Activated T-helper 17 cell treated with anti-CD3 and anti-CD28 coated beads, Interleukin-2, amount 50 U/mL, for 72 hours (primary cell): ENCODE measurements at regions not wholly inside any gene's neighbourhood (a gene's known extent, or its start where the extent isn't known, plus 50 kb on each side); places are given as distances from the start of the nearest gene placed in this dataset.
"Not testable (repeated sequence)": the region's sequence is repeated elsewhere in the genome, so short reads cannot be mapped to it uniquely, and the experiment has no call there.

Experiments used
- ATAC-seq: fragments of 150-1000 bp; cut with Tn5 transposase; replicated peaks from 2 replicates; pipeline ENCODE4 v1.10.0; 2021; ENCODE audit warnings: mild to moderate bottlenecking, moderate library complexity
- H3K27ac Mint-ChIP-seq: one replicate; pipeline ENCODE4 v1.8.0; 2022; ENCODE audit warnings: mixed read lengths
- H3K27me3 Mint-ChIP-seq: one replicate; pipeline ENCODE4 v1.8.0; 2022; ENCODE audit warnings: mixed read lengths
- H3K36me3 Mint-ChIP-seq: one replicate; pipeline ENCODE4 v1.8.0; 2022; ENCODE audit warnings: low read depth, mild to moderate bottlenecking, mixed read lengths
- H3K4me1 Mint-ChIP-seq: one replicate; pipeline ENCODE4 v1.8.0; 2022; ENCODE audit warnings: mixed read lengths
- H3K4me3 Mint-ChIP-seq: one replicate; pipeline ENCODE4 v1.8.0; 2022; ENCODE audit warnings: mild to moderate bottlenecking, mixed read lengths
- H3K9me3 Mint-ChIP-seq: one replicate; pipeline ENCODE4 v1.8.0; 2022; ENCODE audit warnings: mixed read lengths

GRCh38 chr12:67772267-67773169 lies 124.0 kb downstream of the DYRK2 start:
- H3K9me3 Mint-ChIP-seq, result no peaks in the 10 kb centered on the region
- H3K27me3 Mint-ChIP-seq, result no peaks in the 10 kb centered on the region
- H3K36me3 Mint-ChIP-seq, result no peaks in the 10 kb centered on the region
- H3K27ac Mint-ChIP-seq, result no peak overlapping the region
- H3K4me3 Mint-ChIP-seq, result no peak overlapping the region
- ATAC-seq, result no peak
- no peaks in the 10 kb centered on the region for H3K4me1 Mint-ChIP-seq

- Mint-ChIP-seq H3K9me3 (no peaks in the 10 kb centered on the region), H3K27me3 (no peaks in the 10 kb centered on the region), H3K27ac (no peak overlapping the region), H3K4me3 (no peak overlapping the region), H3K4me1 (no peaks in the 10 kb centered on the region), H3K36me3 (no peaks in the 10 kb centered on the region)
- ATAC-seq, result no peak
These were observed 125.4 kb downstream of the DYRK2 start for GRCh38 chr12:67773896-67774295.

- no peak overlapping the region for H3K27ac Mint-ChIP-seq
- H3K4me1 Mint-ChIP-seq, result no peaks in the 10 kb centered on the region
- H3K27me3 Mint-ChIP-seq, result no peaks in the 10 kb centered on the region
- H3K36me3 Mint-ChIP-seq, result no peaks in the 10 kb centered on the region
- ATAC-seq, result no peak
- H3K4me3 Mint-ChIP-seq, result no peak overlapping the region
- no peaks in the 10 kb centered on the region for H3K9me3 Mint-ChIP-seq
These were observed 126.5 kb downstream of the DYRK2 start for GRCh38 chr12:67774983-67775587.

GRCh38 chr12:67780580-67781084 lies 132.1 kb downstream of the DYRK2 start:
- no peaks in the 10 kb centered on the region for H3K27me3 Mint-ChIP-seq
- ATAC-seq, result no peak
- no peaks in the 10 kb centered on the region for H3K36me3 Mint-ChIP-seq
- no peaks in the 10 kb centered on the region for H3K9me3 Mint-ChIP-seq
- no peak overlapping the region for H3K27ac Mint-ChIP-seq
- no peak overlapping the region for H3K4me3 Mint-ChIP-seq
- peaks cover 5% of the 10 kb centered on the region for H3K4me1 Mint-ChIP-seq

- H3K4me1 Mint-ChIP-seq, result peaks cover 5% of the 10 kb centered on the region
- no peak overlapping the region for H3K27ac Mint-ChIP-seq
- no peaks in the 10 kb centered on the region for H3K36me3 Mint-ChIP-seq
- no peak overlapping the region for H3K4me3 Mint-ChIP-seq
- no peaks in the 10 kb centered on the region for H3K9me3 Mint-ChIP-seq
- H3K27me3 Mint-ChIP-seq, result no peaks in the 10 kb centered on the region
- no peak for ATAC-seq
These were observed 134.0 kb downstream of the DYRK2 start for GRCh38 chr12:67782573-67782972.

GRCh38 chr12:67783393-67783792 lies 134.8 kb downstream of the DYRK2 start:
- Mint-ChIP-seq H3K4me3 (no peak overlapping the region), H3K27ac (no peak overlapping the region), H3K27me3 (no peaks in the 10 kb centered on the region), H3K36me3 (no peaks in the 10 kb centered on the region), H3K4me1 (peaks cover 5% of the 10 kb centered on the region), H3K9me3 (no peaks in the 10 kb centered on the region)
- ATAC-seq, result no peak

GRCh38 chr12:67784831-67785230 lies 136.3 kb downstream of the DYRK2 start:
- ATAC-seq, result no peak
- Mint-ChIP-seq H3K36me3 (no peaks in the 10 kb centered on the region), H3K4me3 (no peak overlapping the region), H3K4me1 (peaks cover 5% of the 10 kb centered on the region), H3K27ac (peak overlapping the region; percentile 36), H3K27me3 (no peaks in the 10 kb centered on the region), H3K9me3 (no peaks in the 10 kb centered on the region)

GRCh38 chr12:67786086-67786485 lies 137.5 kb downstream of the DYRK2 start:
- no peak for ATAC-seq
- no peaks in the 10 kb centered on the region for H3K27me3 Mint-ChIP-seq
- H3K36me3 Mint-ChIP-seq, result no peaks in the 10 kb centered on the region
- no peaks in the 10 kb centered on the region for H3K9me3 Mint-ChIP-seq
- H3K4me1 Mint-ChIP-seq, result peaks cover 5% of the 10 kb centered on the region
- H3K4me3 Mint-ChIP-seq, result no peak overlapping the region
- H3K27ac Mint-ChIP-seq, result no peak overlapping the region

- H3K27ac Mint-ChIP-seq, result no peak overlapping the region
- ATAC-seq, result no peak
- H3K36me3 Mint-ChIP-seq, result no peaks in the 10 kb centered on the region
- no peaks in the 10 kb centered on the region for H3K9me3 Mint-ChIP-seq
- no peaks in the 10 kb centered on the region for H3K27me3 Mint-ChIP-seq
- H3K4me3 Mint-ChIP-seq, result no peak overlapping the region
- peaks cover 5% of the 10 kb centered on the region for H3K4me1 Mint-ChIP-seq
These were observed 139.6 kb downstream of the DYRK2 start for GRCh38 chr12:67788118-67788517.

GRCh38 chr12:67789266-67789665 lies 140.7 kb downstream of the DYRK2 start:
- H3K27ac Mint-ChIP-seq, result no peak overlapping the region
- H3K36me3 Mint-ChIP-seq, result no peaks in the 10 kb centered on the region
- no peaks in the 10 kb centered on the region for H3K4me1 Mint-ChIP-seq
- ATAC-seq, result no peak
- no peaks in the 10 kb centered on the region for H3K9me3 Mint-ChIP-seq
- H3K4me3 Mint-ChIP-seq, result no peak overlapping the region
- H3K27me3 Mint-ChIP-seq, result no peaks in the 10 kb centered on the region

- Mint-ChIP-seq H3K4me3 (no peak overlapping the region), H3K27ac (no peak overlapping the region), H3K27me3 (no peaks in the 10 kb centered on the region), H3K4me1 (no peaks in the 10 kb centered on the region), H3K36me3 (no peaks in the 10 kb centered on the region), H3K9me3 (no peaks in the 10 kb centered on the region)
- ATAC-seq, result no peak
These were observed 142.1 kb downstream of the DYRK2 start for GRCh38 chr12:67790660-67791059.

- not testable (repeated sequence) for H3K27ac Mint-ChIP-seq, H3K9me3 Mint-ChIP-seq, H3K36me3 Mint-ChIP-seq, H3K4me1 Mint-ChIP-seq, H3K4me3 Mint-ChIP-seq, H3K27me3 Mint-ChIP-seq, ATAC-seq
These were observed 142.8 kb downstream of the DYRK2 start for GRCh38 chr12:67791362-67791761.

- Mint-ChIP-seq H3K9me3 (no peaks in the 10 kb centered on the region), H3K27me3 (no peaks in the 10 kb centered on the region), H3K4me3 (peak overlapping the region; percentile 30), H3K36me3 (no peaks in the 10 kb centered on the region), H3K4me1 (no peaks in the 10 kb centered on the region), H3K27ac (no peak overlapping the region)
- peak; percentile 55 for ATAC-seq
These were observed 143.6 kb downstream of the DYRK2 start for GRCh38 chr12:67792185-67792584.

GRCh38 chr12:67794161-67794560 lies 145.6 kb downstream of the DYRK2 start:
- Mint-ChIP-seq H3K9me3 (peaks cover under 1% of the 10 kb centered on the region), H3K4me3 (no peak overlapping the region), H3K27ac (no peak overlapping the region), H3K27me3 (no peaks in the 10 kb centered on the region), H3K4me1 (peaks cover 3% of the 10 kb centered on the region), H3K36me3 (no peaks in the 10 kb centered on the region)
- ATAC-seq, result no peak

- Mint-ChIP-seq H3K36me3 (no peaks in the 10 kb centered on the region), H3K9me3 (peaks cover 3% of the 10 kb centered on the region), H3K27me3 (no peaks in the 10 kb centered on the region), H3K27ac (no peak overlapping the region), H3K4me1 (peaks cover 6% of the 10 kb centered on the region), H3K4me3 (no peak overlapping the region)
- no peak for ATAC-seq
These were observed 146.7 kb downstream of the DYRK2 start for GRCh38 chr12:67795236-67795635.
